GM21515 (cell line): ENCODE measurements at regions not wholly inside any gene's neighbourhood (a gene's known extent, or its start where the extent isn't known, plus 50 kb on each side); places are given as distances from the start of the nearest gene placed in this dataset.

Source experiments
- ATAC-seq: cut with Tn5 transposase; IDR thresholded peaks from one replicate; pipeline ENCODE4 v1.9.1; 2021; ENCODE audit not compliant: unreplicated experiment

DNA sequence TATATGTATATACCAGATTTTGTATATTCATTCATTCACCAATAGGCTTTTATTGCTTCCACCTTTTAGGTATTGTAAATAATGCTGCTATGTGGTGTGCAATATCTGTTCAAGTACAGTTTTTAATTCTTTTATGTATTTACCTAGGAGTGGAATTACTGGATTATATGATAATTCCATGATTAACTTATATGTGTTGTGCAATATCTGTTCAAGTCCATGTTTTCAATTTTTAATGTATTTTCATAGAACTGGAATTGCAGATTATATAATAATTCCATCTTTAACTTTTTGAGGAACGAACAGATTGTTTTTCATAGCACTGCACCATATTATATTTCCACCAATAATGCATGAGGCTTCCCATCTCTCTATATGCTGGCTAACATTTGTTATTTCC, 50.6 kb upstream of the L3MBTL4 start:
- ATAC-seq, result no peak

DNA sequence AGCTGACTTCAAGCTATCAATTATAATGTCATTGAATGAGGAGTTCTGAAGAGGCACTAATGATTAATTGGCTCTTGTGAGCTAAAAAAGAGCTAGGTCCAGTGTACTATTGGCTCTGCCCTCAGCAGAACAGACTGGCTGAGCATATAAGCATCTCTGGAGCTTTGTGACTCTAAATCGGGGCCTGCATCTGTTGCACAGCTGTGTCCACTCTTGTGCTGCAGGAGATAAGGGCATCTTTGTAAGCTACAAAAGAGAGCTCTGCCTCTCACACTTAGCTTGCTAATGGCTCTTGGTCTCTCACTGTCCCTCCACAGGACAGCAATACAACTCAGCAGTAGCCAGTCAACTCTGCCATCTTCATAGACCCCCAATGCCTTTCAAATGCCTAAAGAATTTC, 61.5 kb upstream of the L3MBTL4 start:
- no peak for ATAC-seq

DNA sequence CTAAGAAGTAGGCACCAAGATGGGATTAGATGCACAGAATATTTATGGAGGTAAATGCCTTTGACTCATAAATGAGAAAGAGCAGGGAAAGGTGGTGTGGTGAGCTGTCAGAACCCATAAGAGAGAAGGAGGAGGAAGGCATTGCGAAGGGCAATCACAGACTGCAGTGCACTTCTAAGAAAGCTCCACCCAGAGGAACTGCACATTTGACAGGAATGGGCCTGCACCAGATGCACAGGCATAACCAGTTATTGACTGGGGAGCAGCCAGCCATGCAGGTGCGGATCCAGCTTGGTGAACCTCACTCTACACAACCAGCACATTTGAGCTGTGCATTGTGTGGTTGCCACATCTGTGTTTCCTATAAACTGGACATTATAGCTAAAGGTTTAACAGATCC, 62.2 kb upstream of the L3MBTL4 start:
- ATAC-seq, result no peak

DNA sequence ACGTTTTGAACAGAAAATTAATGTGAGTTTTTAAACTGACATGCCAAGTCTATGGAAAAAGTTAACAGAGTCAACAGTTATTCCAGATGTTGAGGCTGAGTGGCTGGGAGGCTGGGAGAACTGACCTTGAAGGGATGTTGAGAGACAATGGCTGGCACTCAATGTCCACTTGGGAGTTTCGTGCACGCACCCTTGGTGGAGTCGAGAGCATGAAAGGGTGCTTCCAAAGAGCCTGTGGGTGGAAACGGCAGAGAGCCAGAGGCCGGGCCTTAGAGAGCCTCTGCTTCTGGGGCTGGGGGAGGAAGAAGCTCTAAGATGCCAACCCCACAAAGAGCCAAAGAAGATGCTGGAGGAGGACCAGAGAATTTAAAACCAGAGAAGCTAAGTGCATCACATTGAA, 63.4 kb upstream of the L3MBTL4 start:
- no peak for ATAC-seq

- ATAC-seq, result no peak
Measured at GRCh38 chr18:6479699-6480098, 65.0 kb upstream of the L3MBTL4 start.

GRCh38 chr18:6482198-6482977, 67.7 kb upstream of the L3MBTL4 start:
- no peak for ATAC-seq

- no peak for ATAC-seq
Measured at GRCh38 chr18:6484659-6485058, 69.9 kb upstream of the L3MBTL4 start.

DNA sequence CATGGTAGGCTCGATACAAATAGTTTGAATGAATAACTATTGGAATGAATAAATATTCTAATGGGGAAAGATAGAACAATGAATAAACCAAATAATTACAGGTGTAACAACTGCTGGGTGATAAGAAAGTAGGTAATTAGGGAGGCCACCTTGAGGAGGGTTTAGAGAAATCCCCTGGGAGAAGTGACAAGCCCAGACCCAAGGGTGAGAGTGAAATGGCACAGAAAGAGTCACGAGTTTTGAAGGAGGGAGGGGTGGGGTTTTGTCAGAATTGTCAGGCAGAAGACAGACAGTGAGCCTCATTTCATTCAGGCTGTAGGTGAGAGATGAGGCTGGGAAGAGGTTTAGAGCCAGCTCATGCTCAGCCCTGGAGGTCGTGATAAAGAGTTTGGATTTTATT, 71.6 kb upstream of the L3MBTL4 start:
- ATAC-seq, result no peak

DNA sequence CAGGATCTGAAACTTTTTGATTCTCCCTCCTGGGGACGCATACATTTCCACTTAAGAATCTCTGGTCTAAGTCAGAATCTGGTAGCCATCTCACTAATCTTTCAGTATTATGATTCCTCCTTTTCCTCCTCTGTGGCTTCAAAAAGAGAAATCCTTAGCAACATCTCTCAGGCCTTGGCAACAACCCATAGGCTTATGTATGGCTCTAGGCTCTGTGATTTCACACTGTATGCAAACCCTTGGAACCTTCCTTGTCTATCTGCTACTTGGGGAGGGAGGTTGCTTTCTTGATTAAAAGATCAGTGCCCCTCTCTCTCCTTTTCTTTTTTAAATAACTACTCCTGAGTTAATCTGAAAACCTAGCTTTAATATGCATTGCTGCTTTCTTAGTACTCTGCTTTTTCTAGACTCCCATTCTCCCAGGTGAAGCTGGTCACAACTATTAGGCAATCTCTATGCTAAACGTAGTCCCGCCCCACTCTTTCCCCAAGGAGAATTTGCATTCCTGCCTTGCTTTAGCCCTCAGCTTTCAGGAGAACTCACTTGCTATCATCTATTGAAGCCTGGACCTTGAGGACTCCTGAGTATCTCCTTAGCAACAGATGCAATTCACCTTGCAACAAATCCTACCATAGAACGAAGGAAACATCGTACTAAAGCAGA, 72.2 kb upstream of the L3MBTL4 start:
- no peak for ATAC-seq

DNA sequence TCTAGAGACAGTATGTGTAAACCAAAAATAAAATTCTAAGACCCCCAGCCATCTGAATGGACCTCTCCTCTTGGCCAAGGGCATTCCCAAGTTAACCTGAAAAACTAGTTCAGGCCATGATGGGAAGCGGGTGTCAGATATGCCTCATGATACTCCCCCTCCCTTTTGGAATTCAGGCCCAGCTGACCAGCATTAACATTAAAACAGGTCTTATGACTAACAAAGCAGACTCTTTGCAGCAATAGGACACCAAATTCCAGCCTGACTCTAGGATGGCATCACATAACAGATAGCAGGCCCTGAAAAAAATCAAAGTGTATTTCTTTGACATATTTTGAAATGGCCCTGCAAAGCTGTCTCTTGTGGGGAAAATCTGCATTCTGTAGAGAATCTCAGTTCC, 73.3 kb upstream of the L3MBTL4 start:
- ATAC-seq, result no peak

- no peak for ATAC-seq
Measured at GRCh38 chr18:6488956-6489355, 74.2 kb upstream of the L3MBTL4 start.

- ATAC-seq, result no peak
Measured at GRCh38 chr18:6489977-6490376, 75.3 kb upstream of the L3MBTL4 start.

- ATAC-seq, result no peak
Measured at GRCh38 chr18:6493194-6493593, 78.5 kb upstream of the L3MBTL4 start.

DNA sequence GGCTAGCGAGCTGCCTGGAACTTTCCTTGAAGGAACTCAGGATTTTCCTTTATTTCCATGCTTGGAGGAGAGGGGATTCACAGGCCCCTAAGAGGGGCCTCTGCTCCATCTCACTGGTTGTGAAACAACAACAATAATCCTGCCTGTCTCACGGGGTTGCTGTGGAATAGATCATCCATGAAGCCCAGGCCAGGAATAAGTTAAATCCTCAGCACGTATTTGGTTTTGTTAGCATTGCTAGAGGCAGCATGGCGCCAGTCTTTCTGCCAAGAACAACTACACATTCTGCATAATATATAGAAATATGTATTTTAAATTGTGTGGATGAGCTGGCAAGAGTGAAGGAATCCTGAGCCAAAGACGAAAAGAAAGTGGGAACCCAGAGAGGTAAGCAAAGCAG, 80.8 kb upstream of the L3MBTL4 start:
- no peak for ATAC-seq

GRCh38 chr18:6497543-6497942, 82.8 kb upstream of the L3MBTL4 start:
- ATAC-seq, result no peak

- ATAC-seq, result no peak
Measured at GRCh38 chr18:6498289-6498856, 83.7 kb upstream of the L3MBTL4 start.

GRCh38 chr18:6504605-6505497, 90.1 kb upstream of the L3MBTL4 start:
- ATAC-seq, result no peak

DNA sequence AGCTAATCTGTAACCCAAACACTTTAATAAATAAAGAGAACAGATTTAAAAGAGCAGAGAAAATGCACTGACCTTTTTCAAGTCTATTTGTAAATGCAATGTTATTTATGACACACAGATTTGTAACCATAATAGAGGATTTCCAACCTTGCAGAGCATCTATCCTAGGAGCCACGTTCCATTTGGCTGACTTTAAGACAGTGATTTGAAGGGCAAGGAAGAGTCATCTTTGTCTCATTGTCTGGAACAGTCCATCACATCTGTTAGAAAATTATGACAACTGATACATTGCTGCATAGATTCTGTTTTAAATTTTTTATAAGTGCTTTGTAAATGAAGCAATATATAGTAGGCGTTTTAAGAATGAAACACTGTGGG, 90.8 kb upstream of the L3MBTL4 start:
- no peak for ATAC-seq

DNA sequence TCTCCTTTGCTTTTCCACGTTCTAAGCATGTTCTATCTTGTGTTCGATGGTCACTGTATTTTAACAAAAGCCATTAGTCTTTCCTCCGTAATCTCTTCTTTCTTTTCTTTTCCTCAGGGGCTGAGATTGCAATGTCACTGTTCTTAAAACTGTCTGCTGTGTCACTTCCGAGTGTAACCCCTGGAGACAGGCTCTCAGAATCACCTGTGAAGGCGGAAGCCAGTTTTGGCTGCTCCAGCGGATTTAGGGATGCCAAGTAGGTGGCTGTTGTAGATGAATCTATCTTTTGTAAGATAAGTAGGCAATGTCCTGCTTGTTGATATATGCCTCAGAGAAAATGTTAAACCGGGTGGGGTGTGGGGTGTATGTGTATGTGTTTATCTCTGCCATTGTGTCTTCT, 94.7 kb upstream of the L3MBTL4 start:
- no peak for ATAC-seq

DNA sequence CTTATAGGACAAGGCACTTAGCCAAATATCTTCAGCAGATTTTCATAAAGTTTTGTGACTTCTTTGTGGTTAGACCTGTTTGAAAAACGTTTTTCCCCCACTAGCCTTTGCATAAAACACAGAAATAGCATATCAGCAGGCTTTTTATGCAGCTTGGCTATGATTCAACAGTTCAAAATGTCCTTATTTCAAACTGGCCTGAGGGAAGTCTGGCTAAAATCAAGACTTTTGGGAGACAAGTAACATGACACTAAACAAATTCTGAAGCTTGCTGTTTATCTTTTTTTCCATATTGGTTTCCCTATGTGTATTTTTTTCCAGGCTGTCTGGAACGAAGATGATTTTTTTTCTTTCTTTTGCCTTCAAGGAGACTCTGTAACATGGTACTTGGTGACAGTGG, 95.1 kb upstream of the L3MBTL4 start:
- no peak for ATAC-seq

DNA sequence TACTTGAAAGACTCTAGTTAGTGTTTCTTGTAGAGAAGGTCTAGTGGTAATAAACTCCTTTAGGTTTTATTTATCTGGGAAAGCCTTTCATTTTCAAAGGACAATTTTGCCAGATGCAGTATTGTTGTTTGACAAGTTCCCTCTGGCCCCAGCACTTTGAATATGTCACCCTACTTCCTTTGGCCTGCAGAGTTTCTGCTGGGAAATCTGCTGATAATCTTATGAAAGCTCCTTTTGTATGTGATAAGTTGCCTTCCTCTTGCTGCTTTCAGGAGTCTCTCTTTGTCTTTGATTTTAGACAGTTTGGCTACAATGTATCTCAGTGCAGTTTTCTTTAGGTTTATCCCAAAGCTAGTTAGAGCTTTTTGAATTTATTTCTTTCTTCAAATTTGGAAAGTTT, 106.2 kb upstream of the L3MBTL4 start:
- no peak for ATAC-seq
